Heart left ventricle (tissue), 13 donors: ENCODE measurements at regions not wholly inside any gene's neighbourhood (a gene's known extent, or its start where the extent isn't known, plus 50 kb on each side); places are given as distances from the start of the nearest gene placed in this dataset.
"Not testable (repeated sequence)": the region's sequence is repeated elsewhere in the genome, so short reads cannot be mapped to it uniquely, and the experiment has no call there.

Source experiments
- POLR2A ChIP-seq, 2 donors: fragments of 450-650 bp; IDR thresholded peaks; one replicate each; pipeline ENCODE4 v1.6.1; 2017; ENCODE audit warnings: antibody characterized with exemption in 2 of 2, mild to moderate bottlenecking in 2 of 2, moderate library complexity in 2 of 2
- TF ChIP-seq, protein P1 (sequence below), 12 donors: fragments of 200-600 bp; sonication (generic) in 4 of 12; IDR thresholded peaks; one replicate each; pipeline versions ENCODE4 v1.5.0 to v1.8.0; 2018 to 2022; ENCODE audit warnings: antibody characterized with exemption in 12 of 12, mild to moderate bottlenecking in 5 of 12
- donor health status: ischemic (EF 13 %, LVEDD 7.1; RV severe dilation, severe dysfunction).
- donor health status: DM: no; HTN: yes; CAD: no.
- donor health status: DM: no; HTN: no; CAD: no.
- donor health status: ischemic (EF 25% LVEDD 6.9; RV normal size, moderate dysfunction).
- donor health status: ischemic (EF 25% LVEDD 5.7; RV mildly dilated, moderate dysfunction).
- donor health status: ischemic (EF 35%, LVEDD 5.7; RV mildly dilated, moderate dysfunction).
- donor health status: nonischemic (EF 11% LVEDD 7.7; RV severe dilation, severe dysfunction).
- donor health status: DM: yes; HTN: yes; CAD: no.
- donor health status: PGD.
- donor health status: ischemic (EF 29% LVEDD 5.4; RV normal size, mild dysfunction).
- donor health status: nonischemic (EF 23%, LVEDD 6.1; RV moderate dilation, normal function).

DNA sequence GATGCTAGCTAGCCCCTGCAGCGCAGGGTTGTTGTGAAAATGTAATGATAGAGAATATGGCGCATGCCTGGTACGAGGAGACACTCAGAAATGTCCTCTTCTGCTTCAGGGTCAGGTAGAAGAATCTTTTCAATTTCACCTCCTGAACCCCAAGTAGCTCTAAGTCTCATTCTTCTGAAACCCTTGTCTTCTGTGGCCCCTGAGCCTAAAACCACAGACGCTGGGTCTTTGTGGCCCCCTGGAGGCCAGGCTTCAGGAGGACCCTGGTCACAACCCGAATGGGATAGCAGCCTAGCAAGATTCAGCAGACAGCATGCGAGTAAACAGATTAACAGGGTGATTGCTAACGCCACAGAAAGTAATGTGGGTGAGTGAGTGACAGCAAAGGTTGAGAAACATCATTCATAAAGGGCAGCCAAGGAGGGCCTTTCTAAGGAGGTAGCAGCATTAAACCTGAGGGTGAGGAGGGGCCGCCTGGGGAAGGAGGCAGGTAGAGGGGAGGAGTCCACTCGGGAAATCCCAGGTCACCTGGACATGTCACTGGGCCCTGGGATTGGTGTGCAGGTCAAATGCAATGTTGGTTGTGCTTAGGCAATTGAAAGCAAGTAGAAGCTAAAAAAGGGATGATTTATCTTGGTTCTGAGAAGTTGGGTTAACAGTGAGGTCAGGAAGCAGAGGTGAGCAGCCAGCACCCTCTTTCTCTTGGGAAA, 82.2 kb downstream of the ARHGAP11B start:
- TF ChIP-seq, protein P1, sequence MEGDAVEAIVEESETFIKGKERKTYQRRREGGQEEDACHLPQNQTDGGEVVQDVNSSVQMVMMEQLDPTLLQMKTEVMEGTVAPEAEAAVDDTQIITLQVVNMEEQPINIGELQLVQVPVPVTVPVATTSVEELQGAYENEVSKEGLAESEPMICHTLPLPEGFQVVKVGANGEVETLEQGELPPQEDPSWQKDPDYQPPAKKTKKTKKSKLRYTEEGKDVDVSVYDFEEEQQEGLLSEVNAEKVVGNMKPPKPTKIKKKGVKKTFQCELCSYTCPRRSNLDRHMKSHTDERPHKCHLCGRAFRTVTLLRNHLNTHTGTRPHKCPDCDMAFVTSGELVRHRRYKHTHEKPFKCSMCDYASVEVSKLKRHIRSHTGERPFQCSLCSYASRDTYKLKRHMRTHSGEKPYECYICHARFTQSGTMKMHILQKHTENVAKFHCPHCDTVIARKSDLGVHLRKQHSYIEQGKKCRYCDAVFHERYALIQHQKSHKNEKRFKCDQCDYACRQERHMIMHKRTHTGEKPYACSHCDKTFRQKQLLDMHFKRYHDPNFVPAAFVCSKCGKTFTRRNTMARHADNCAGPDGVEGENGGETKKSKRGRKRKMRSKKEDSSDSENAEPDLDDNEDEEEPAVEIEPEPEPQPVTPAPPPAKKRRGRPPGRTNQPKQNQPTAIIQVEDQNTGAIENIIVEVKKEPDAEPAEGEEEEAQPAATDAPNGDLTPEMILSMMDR (IDR thresholded peaks at IDR 0.05), result not testable (repeated sequence)
- TF ChIP-seq POLR2A (IDR thresholded peaks at IDR 0.05), result not testable (repeated sequence)
